Tibial nerve (tissue), 4 donors: ENCODE measurements at regions not wholly inside any gene's neighbourhood (a gene's known extent, or its start where the extent isn't known, plus 50 kb on each side); places are given as distances from the start of the nearest gene placed in this dataset.

ENCODE experiments used
- DNase-seq, 2 donors: peaks; one replicate each; pipeline ENCODE4 v3.0.0-alpha.2; 2019; ENCODE audit warnings: low spot score in 2 of 2
- H3K27ac ChIP-seq, 4 donors: fragments of 200-600 bp; sonication (generic) in 3 of 4; one replicate each; pipeline ENCODE4 v1.5.1; 2017 to 2019; ENCODE audit warnings: mild to moderate bottlenecking in 1 of 4
- H3K27me3 ChIP-seq, 2 donors: fragments of 200-600 bp; sonication (generic) in 1 of 2; one replicate each; pipeline versions ENCODE4 v1.5.1 to v1.6.0; 2017 to 2019
- H3K36me3 ChIP-seq, 3 donors: fragments of 200-600 bp; sonication (generic); one replicate each; pipeline ENCODE4 v1.5.1; 2018 to 2019
- H3K4me1 ChIP-seq, 4 donors: fragments of 200-600 bp; sonication (generic) in 3 of 4; one replicate each; pipeline ENCODE4 v1.5.1; 2017 to 2019
- H3K4me3 ChIP-seq, 4 donors: fragments of 200-600 bp; sonication (generic) in 3 of 4; one replicate each; pipeline ENCODE4 v1.5.1; 2017 to 2019; ENCODE audit warnings: mild to moderate bottlenecking in 1 of 4, moderate library complexity in 1 of 4
- H3K9me3 ChIP-seq, 4 donors: fragments of 200-600 bp; sonication (generic) in 3 of 4; one replicate each; pipeline ENCODE4 v1.5.1; 2017 to 2019
- CTCF ChIP-seq, 5 experiments: fragments of 200-600 bp in 3 of 5; fragments of 450-650 bp in 2 of 5; sonication (generic) in 3 of 5; IDR thresholded peaks; one replicate each; pipeline ENCODE4 v1.5.1; 2016 to 2019; ENCODE audit warnings: antibody characterized with exemption in 5 of 5, mild to moderate bottlenecking in 3 of 5, moderate library complexity in 2 of 5
- EP300 ChIP-seq, 2 donors: sonication (generic); formaldehyde crosslinking; IDR thresholded peaks; one replicate each; pipeline ENCODE4 v1.6.1; 2017; ENCODE audit warnings: antibody characterized with exemption in 2 of 2, mild to moderate bottlenecking in 1 of 2
- POLR2A ChIP-seq, 2 donors: fragments of 450-650 bp; IDR thresholded peaks; one replicate each; pipeline ENCODE4 v1.6.1; 2017; ENCODE audit warnings: antibody characterized with exemption in 2 of 2, mild to moderate bottlenecking in 2 of 2, moderate library complexity in 2 of 2
- WGBS, 2 donors: methylation state at CpG; one replicate each; pipeline ENCODE4 v1.1.5; 2018; 5-methylcytosine and 5-hydroxymethylcytosine counted together

GRCh38 chr2:216943109-216943508, 83.2 kb upstream of the TNP1 start:
- H3K4me3 ChIP-seq = no peak overlapping the region
- TF ChIP-seq CTCF (IDR thresholded peaks at IDR 0.05) (no peak), POLR2A (IDR thresholded peaks at IDR 0.05) (no peak), EP300 (IDR thresholded peaks at IDR 0.05) (no peak)
- 100% methylated on average over 2 of the region's 2 CpGs for WGBS, 2 donors
- DNase-seq = no peak
- no peaks in the 10 kb centered on the region for H3K27me3 ChIP-seq
- no peaks in the 10 kb centered on the region for H3K9me3 ChIP-seq
- H3K27ac ChIP-seq = no peak overlapping the region
- H3K4me1 ChIP-seq = no peaks in the 10 kb centered on the region
- no peaks in the 10 kb centered on the region for H3K36me3 ChIP-seq

- no peak overlapping the region for H3K4me3 ChIP-seq
- no peak for DNase-seq
- H3K27ac ChIP-seq = no peak overlapping the region
- H3K27me3 ChIP-seq = no peaks in the 10 kb centered on the region
- no peaks in the 10 kb centered on the region for H3K9me3 ChIP-seq
- WGBS, 2 donors = 88 to 91% methylated on average over 3 of the region's 3 CpGs
- no peaks in the 10 kb centered on the region for H3K36me3 ChIP-seq
- H3K4me1 ChIP-seq = peaks cover 0 to 1% (median 0%) of the 10 kb centered on the region in 4 donors
- TF ChIP-seq POLR2A (IDR thresholded peaks at IDR 0.05) (no peak), EP300 (IDR thresholded peaks at IDR 0.05) (no peak), CTCF (IDR thresholded peaks at IDR 0.05) (no peak)
These were observed 82.6 kb upstream of the TNP1 start for GRCh38 chr2:216942465-216942864.

DNA sequence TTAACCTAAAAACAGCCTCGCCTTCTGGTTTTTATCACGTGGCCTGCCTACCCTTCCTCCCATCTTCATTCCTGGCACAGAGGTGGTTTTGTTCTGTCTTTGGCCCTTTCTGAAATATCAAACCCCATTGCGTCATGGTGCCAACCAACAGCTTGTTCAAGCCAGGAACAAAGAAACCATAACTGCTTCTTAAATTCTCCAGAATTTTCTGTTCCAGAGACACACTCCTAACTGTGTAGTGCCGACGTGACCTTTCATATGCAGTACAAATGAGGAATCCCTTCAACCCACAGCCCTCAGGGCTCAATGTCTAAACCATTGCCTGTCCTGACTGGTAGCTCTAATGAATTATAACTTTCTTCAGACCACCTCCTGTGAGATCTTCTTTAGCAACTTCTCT, 82.2 kb upstream of the TNP1 start:
- WGBS, 2 donors = 77 to 82% methylated on average over 5 of the region's 5 CpGs
- Histone ChIP-seq H3K4me3 (no peak overlapping the region), H3K9me3 (no peaks in the 10 kb centered on the region), H3K27me3 (no peaks in the 10 kb centered on the region), H3K27ac (no peak overlapping the region), H3K36me3 (no peaks in the 10 kb centered on the region), H3K4me1 (peaks cover 0 to 6% (median 0%) of the 10 kb centered on the region in 4 donors)
- no peak for DNase-seq
- TF ChIP-seq EP300 (IDR thresholded peaks at IDR 0.05) = no peak
- TF ChIP-seq POLR2A (IDR thresholded peaks at IDR 0.05) = no peak
- no peak for TF ChIP-seq CTCF (IDR thresholded peaks at IDR 0.05)

DNA sequence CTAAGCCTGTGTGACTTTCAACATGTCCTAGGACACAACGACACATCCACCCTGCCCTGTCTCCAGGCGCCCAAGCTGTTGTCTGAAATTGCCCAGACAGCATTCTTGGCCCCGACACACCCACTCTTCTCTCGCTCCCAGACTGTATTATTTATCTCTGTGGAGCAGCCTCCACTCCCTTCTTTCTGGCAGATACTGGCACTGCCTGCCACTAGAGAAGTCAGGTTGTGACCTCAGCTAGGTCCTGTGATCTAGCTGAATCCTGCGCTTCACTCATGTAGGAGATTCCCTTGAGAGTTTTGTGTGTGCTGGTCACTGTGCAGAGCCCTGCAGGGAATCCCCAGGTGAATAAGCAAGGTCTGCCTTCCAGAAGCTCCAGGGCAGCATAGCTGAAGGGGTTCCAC, 77.1 kb upstream of the TNP1 start:
- H3K4me3 ChIP-seq = no peak overlapping the region
- no peak for DNase-seq
- H3K9me3 ChIP-seq = no peaks in the 10 kb centered on the region
- H3K27ac ChIP-seq = no peak overlapping the region
- 53 to 54% methylated on average over 5 of the region's 5 CpGs for WGBS, 2 donors
- peaks cover 0 to 10% (median 0%) of the 10 kb centered on the region in 4 donors for H3K4me1 ChIP-seq
- no peaks in the 10 kb centered on the region for H3K36me3 ChIP-seq
- TF ChIP-seq POLR2A (IDR thresholded peaks at IDR 0.05) (no peak), EP300 (IDR thresholded peaks at IDR 0.05) (no peak), CTCF (IDR thresholded peaks at IDR 0.05) (no peak)
- H3K27me3 ChIP-seq = no peaks in the 10 kb centered on the region

DNA sequence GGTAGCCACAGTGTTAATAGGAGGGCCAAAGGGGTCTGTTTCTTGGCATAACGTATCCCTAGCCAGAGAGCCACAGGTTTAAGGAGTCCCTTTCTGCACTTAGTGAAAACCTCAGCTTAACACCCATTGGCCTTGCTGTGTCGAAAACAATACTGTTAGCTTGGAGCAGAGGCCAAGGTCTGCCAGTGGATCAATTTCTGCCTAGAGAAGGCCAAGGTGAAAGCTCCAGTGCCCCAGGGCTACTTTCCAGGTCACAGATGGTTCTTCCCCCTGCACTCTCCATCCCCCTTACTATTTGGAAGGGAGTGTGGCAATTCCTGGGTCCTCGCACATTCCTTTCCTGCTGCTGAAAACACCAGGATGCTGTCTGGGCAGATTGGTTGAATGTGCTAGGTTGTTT, 74.8 kb upstream of the TNP1 start:
- H3K9me3 ChIP-seq = no peaks in the 10 kb centered on the region
- no peaks in the 10 kb centered on the region for H3K36me3 ChIP-seq
- H3K4me1 ChIP-seq = peaks cover 0 to 10% (median 0%) of the 10 kb centered on the region in 4 donors
- H3K4me3 ChIP-seq = no peak overlapping the region
- no peak for DNase-seq
- no peaks in the 10 kb centered on the region for H3K27me3 ChIP-seq
- H3K27ac ChIP-seq = peak overlapping the region in 1 of 4 donors; percentile 66
- TF ChIP-seq CTCF (IDR thresholded peaks at IDR 0.05) (no peak), POLR2A (IDR thresholded peaks at IDR 0.05) (no peak), EP300 (IDR thresholded peaks at IDR 0.05) (no peak)
- 91 to 100% methylated on average over 2 to 3 of the region's 3 CpGs for WGBS, 2 donors
